HG02678 (cell line): ENCODE measurements at regions not wholly inside any gene's neighbourhood (a gene's known extent, or its start where the extent isn't known, plus 50 kb on each side); places are given as distances from the start of the nearest gene placed in this dataset.
"Not testable (repeated sequence)": the region's sequence is repeated elsewhere in the genome, so short reads cannot be mapped to it uniquely, and the experiment has no call there.

Experiments
- ATAC-seq: cut with Tn5 transposase; IDR thresholded peaks from one replicate; pipeline ENCODE4 v1.9.1; 2021; ENCODE audit warnings: mild to moderate bottlenecking, moderate library complexity; ENCODE audit not compliant: unreplicated experiment

DNA sequence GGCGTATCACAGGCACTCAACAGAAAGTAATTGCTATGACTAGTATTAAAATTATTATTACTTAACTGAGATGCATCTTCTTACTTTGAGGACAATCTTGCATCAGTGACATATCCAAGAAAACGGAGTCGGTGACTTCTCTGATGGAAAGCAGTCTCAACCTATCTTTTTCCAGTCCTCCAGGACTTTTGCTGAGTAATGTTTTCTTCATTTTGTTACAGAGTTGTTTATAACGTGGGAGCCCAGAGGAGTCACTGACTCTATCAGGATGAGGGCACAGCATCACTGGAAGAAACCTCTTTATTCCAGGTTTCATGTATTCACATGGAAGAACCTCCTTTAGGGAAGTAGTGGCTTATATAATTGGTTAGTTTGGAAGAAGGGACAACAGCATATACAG is 51.5 kb upstream of the MELK start:
- ATAC-seq, result no peak

DNA sequence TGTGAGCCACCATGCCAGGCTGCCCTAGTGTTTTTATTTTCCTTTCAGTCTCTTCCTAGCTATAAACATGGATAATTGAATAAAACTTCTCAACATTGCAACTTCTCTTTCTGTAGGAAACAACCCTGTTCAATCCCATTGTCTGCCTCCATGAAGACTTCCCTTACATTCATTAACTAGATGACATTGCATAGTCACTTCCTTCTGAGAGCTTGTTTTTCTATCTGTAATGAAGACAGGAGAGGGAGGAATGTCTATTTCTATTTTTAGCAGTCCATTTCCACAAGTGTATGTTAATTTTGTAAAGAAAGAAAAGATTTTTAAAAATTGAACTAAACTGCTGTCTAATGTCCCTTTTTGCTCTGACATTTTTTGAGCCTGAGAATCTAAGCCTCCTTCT is 55.6 kb upstream of the MELK start:
- no peak for ATAC-seq

DNA sequence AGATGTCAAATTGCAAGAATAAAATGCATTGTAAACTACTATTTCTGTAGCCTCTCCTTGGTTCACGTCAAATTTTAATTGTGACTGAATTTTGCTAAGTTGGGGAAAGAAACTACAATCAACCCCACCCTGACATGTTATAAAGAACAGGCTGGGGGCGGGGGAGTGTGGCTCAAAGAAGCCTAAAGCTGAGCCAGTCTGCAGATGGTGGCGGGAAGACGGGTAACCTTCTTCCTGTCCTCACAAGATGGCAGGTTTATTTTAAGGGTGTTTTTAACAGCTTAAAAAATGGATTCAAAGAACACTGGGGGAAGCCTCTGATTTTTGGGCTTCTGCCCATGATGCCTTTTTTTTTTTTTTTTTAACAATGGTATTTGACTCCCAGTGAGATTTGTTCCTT is 68.5 kb upstream of the MELK start:
- no peak for ATAC-seq

DNA sequence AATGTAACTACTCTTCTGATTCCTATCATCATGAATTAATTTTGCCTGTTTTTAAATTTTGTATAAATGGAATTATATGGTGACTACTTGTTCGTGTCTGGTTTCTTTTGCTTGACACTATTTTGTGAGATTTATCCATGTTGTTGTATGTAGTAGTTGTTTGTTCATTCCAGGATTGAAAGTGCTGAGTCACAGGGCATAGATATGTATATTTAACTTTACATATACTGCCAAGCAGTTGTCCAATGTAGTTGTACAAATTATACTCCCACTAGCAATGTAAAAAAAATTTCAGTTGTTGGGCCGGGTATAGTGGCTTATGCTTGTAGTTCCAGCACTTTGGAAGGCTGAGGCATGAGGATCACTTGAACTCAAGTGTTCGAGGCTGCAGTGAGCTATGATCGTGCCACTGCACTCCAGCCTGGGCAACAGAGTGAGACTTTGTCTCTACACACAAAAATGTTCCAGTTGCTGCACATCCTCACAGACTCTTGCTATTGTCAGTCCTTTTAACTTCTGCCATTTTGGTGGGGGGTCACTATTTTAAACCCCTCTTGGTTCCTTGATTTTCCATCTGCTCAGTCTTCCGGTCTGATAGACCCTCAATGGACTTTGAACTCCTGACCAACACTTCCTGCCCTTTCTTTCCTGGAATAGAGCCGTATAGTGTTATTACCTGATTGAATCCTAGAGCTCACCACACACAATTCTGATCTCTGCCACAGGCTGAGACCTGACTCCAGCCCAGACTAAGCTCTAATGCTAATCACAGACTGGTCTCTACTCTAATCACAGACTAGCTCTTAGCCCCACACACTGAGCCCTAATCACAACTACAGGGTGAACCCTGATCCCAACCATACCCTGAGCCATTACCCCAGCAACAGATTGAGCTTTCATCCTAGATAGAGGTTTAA is 69.3 kb upstream of the MELK start:
- no peak for ATAC-seq

DNA sequence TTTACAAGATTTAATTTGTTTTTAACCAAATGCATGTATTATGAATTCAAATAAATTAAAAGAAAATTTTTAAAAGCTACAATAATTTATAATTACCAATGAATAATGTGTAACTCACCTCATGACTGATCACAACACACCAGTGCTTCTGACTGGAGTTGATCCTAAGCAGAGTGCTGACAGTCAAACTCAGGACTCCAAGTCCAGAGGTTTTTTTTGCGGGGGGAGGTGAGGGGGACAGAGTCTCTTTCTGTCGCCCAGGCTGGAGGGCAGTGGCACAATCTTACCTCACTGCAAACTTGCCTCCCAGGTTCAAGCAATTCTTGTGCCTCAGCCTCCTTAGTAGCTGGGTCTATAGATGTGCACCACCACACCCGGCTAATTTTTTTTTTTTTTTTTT is 71.0 kb upstream of the MELK start:
- no peak for ATAC-seq

DNA sequence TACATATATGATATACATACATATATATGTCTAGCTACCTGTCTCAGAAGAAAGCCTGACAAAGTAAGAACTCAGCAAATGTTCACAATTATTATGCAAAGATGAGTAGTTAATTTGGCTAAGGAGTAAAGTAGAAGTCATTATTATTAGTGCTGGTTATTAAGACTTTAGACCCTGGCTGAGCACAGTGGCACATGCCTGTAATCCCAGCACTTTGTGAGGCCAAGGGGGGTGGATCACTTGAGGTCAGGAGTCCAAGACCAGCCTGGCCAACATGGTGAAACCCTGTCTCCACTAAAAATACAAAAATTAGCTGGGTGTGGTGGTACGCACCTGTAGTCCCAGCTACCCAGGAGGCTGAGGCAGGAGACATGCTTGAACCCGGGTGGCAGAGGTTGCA is 71.8 kb upstream of the MELK start:
- not testable (repeated sequence) for ATAC-seq

DNA sequence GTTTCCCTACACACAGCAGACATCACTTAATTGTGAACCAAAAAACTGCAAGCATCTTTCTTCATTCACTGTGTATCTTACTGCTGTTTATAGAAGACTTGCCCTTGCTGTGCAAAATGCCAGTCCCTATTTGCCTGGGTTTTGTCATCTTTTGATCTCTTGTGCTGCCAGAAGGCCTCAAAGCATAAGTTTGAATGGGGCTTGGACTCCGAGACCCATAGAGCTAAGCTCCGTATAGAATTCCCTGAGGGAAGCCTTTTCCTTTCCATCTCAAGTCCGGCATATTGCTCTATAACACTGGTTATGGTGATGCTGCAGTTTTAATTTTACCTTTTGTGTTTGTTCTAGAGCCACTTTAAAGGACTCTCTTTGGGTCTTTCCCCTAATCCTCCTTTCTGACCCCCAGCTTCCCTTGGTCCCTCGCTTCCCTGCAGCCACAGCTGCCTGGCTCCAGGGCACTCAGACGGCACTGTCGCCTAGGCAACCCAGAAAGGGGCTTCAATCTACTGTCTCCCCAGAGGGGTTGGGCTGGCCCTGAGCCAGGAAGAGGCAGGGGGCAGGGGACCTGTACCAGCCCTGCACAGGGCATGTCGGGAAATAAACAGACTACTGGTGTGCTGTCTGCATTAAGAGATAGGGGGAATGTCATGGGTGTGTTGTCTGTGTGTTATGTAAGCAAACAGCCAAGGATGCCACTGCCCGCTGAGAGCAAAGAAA is 73.4 kb upstream of the MELK start:
- no peak for ATAC-seq

DNA sequence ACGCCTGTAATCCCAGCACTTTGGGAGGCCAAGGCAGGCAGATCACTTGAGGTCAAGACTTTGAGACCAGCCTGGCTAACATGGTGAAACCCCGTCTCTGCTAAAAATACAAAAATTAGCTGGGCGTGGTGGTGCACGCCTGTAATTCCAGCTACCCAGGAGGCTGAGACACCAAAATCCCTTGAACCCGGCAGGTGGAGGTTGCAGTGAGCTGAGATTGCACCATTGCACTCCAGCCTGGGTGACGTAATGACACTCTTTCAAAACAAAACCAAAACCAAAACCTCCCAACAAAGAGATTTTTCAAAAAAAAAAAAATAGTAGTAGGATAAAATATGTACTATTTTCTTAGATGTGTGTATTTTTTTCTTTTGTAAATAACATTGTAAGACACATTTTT is 79.1 kb upstream of the MELK start:
- not testable (repeated sequence) for ATAC-seq

DNA sequence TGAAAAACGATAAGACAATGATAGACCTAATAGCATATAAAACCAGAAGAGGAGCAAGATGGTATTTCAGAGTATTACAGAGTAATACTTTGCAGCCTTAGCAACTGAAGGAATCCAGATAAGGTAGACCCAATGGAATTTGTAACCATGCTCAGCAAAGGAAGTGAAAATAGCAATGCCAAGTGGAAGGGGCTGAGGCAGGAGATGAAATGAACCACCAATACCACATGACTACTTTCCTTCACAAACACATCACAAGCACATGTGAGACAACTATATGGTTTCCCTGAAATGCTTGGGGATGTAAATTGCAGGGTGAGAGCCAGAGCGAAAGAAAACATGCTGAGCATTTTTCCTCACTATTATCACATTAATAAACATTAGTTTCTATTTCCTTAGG is 79.8 kb upstream of the MELK start:
- no peak for ATAC-seq

DNA sequence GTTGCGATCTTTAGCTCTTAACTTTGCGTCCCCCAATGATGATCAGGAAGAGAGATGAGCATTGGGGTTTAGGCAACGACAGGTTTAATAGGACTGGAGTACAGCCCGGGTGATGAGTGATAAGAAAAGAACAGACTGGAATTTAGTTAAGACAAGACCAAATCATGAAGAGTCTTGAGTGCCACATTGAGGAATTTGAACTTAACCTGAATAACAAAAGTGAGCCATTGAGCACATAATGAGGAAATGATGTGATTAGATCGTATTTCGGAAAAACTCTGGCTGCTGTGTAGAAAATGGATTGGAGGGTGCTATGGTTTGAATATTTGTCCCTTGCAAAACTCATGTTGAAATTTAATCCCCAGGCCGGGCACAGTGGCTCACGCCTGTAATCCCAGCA is 83.2 kb upstream of the MELK start:
- ATAC-seq, result no peak

DNA sequence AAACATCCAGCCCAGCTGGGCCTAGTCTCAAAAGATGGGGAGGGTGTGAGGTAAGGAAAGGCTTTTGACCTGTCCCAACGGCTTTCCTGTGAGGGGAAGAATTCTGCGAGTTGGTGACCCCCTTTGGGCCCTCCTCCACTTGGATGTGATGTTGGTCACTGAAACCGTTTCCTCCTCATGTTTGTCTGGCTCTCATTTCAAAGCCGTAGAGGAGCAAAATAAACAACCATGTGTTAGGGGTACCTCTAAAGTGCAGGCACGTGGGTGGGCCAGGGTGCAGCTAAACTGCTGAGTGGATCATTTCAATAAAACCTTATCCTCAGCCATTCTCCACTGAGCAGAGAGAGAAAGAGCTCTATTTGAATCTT is 84.3 kb upstream of the MELK start:
- no peak for ATAC-seq

DNA sequence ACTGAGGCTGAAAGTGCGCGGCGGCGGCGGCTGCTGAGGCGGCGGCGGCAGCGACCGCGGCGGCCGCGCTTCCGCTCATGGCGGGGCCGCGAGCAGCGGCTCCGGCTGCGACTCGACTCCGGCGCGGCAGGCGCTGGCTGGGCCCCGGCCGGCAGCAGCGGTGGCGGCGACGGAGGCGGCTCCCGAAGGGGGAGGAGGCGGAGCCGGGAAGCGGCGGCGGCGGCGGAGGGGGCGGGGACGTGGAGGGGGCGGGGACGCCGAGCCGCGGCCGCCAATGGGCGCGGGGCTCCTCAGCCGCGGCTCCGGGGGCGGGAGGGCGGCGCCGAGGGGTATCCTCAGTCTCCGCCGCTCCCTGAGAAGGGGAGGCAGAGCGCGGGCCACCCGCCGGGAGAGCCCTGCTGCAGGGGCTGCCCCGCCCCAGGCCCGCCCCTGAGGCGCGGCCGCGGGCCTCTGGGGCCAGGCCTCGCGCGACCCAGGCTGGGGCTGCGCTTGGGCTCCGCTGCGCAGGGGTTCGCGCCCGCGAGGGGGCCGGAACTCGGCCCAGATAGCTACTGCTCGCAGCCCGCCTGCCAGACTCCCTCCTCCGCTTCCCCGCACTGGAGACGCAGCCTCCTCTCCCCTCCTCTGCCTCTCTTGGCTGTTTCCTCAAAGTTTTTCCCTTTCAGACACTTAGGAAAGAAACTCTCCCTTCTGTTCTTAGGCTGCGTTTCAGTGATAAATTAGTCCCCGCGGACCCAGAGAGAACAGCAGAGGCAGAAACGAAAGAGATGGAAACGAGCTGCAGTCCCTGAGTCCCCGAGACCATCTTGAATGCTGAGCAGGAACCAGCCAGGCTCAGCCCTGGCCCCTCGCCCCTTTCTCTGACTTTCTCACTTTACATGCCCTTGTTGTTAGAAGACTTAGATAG is 85.0 kb upstream of the MELK start:
- peak; percentile 82 for ATAC-seq

DNA sequence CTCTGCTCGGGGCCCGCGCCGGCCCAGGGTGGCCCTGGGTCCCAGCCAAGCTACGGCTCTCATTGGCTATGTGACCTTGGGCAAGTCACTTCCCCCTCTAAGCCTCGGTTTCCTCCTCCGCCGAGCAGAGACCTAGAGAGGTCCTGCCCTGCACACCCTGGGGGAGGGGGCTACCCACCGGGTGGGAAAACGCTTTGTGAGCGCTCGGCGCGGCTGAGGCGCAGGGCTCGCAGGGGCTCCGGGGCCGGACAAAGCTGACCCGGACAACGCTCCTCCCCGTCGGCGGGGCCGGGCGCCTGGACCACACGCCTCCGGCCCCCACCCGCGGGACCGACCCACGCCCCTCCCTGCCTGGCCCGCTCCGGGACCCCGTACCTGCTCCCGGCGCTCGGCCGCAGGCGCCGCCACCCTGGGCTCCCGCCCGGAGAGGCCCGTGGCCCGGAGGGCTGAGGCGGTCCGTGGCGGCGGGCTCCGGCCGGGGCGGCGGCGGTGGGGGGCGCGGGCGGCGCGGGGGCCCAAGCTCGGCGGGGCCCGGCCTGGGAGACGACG is 85.7 kb upstream of the MELK start:
- ATAC-seq, result peak; percentile 36

DNA sequence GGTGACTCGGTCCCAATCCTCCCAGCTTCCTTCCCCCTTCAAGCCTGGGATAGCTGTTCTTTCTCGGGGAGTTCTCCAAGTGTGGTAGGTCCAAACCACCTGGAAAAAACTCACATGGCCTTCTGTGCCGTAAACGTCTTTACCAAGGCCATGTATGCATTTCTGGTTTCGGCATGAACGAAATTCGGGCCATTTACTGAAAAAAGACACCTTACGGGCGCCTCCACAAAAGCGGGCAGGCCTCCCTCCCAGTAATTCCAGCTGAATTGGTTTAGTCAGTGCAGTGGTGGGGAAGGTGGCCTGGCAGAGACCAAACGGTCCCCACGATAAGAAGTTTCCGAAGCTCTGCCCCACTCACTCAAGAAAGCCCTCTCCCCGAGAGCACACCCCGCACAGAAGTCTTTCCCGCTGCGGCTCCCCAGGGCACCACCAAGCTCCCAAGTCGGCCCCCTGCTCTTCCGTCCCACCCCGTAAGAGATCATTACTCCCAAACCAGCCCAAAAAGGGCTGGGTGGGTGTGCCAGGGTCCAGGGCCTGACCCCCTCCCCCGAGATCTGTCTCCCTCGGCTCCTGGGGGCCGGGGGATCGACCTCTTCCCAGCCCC is 86.3 kb upstream of the MELK start:
- ATAC-seq, result no peak

DNA sequence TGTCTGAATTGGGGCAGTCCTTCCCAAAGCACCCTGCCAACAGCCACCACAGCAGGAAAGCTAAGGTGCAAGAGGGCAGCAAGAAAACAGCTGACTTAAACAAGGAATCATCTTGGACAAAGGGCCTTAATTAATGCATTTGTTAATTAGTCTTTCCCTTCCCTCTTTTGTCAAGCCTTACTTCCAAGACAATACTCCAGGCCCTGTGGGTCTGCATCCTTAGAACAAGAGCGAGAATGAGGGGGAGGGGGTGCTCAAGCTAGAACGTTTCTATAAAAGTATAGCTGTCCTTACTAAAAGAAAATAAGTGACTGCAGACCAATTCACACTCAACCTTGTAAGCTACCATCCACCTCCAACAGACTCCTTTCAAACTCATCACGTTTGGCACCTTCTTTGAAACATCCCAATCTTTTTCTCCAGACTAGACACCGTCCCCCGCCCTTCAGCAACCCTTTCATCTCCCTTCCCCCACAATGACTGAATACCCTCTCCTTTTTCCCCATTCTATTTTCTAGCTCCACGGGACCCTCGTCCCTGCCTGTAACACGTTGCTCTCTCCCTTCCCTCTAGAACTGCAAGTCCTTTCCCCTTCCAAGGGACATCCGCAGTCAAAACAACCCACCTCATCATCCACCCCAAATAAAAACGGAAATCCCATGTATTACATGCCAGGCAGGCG is 85.7 kb upstream of the RNF38 start:
- no peak for ATAC-seq

DNA sequence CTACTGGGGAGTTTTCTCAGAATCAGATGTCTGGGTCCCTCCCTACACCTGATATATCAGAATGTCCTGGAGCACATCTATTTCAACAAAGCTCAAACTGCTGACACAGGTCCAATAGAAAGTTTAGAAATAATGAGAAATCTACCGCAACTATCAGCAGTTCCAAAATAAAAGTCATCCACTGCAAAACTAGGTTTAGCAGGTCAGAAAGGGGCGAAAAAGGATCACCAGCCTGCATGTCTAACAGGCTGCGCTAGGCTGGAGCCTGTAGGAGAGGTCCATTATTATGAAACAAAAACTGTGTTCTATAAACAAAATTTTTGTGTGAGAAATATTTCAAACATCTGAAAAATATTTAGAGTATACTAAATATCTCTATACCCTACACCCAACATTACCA is 84.1 kb upstream of the RNF38 start:
- no peak for ATAC-seq

DNA sequence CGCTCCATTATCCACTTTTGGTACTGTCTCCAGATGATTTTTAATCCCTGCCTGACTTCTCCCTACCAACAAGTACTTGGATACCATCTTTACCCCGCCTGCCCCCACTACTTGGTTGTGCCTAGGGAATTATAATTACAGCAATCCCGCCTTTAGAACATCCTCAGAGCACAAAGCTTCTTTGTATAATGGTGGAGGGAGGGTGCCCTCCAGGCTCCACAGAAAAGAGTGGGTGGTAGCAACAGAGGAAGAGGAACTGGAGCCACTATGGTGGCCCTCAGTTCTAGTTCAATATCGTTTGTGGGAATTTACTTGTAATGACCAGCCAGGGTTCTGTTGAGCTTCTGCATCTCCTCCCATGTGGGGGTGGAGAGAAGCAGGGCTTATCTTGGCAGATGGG is 79.0 kb upstream of the RNF38 start:
- no peak for ATAC-seq

DNA sequence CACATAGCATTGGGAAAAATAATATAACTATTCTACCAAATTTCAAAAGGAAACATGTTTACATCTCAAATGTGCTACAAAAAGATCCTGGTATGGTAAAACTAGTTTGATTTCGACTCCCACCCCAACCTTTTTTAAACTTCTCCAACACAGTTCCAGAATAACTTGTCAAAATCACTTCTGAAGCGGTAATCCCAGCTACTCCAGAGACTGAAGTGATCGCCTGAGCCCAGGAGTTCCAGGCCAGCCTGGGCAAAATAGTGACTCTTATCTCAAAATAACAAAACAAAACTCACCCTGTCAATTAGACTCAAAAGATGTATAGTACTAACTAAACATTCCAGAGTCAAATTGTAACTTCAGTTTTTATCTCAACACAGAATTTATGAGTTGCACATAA is 71.3 kb upstream of the RNF38 start:
- no peak for ATAC-seq

DNA sequence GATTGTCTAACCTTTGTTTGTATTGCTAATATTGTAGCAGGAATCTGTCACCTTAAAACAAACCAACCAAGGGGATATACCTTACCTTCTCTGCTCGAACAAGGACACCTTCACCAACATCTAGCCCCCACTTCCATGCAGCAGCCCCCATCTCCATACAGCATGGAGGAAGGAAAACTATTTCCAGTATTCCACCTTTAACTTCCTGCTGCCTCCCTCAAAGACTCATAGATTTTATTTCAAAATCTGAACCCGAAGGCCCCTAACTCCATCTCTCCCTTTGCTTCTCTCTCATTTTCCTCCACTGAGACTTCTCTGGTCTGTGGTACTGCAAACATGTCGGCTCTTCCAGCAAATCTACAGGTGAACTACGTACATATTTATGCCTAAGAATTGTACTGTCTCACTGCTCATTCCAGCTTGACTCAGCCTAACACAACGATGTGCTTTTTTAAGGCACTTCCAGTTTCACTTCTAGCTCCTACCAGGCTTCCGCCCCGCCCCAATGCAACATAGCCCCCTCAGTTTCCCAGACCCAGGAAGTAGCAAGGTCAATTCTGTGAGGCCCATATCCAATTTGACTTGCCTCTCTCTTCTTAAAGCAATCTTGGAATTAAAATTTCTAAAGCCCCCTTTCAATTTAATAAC is 70.7 kb upstream of the RNF38 start:
- peak; percentile 96 for ATAC-seq

DNA sequence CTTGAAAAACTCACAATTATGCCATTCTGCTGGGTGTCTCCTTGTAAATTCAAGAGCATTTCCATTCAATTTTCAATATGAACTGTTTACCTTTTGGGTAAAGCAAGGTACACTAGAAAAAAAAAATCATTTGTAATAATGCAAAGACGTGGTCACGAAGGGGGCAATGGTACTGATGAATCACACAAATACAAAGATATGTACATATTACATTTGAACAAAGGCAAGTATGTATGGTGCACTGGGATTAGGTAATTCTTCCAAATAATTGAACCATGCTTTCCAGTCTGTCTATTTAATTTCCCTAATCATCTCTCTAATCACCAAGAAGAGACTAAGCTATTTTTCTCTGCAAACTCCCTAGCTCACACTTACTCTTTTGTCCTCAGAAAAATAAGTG is 63.4 kb upstream of the RNF38 start:
- ATAC-seq, result no peak
